ENCODE measurements at regions not wholly inside any gene's neighbourhood (a gene's known extent, or its start where the extent isn't known, plus 50 kb on each side); places are given as distances from the start of the nearest gene placed in this dataset.

DNA sequence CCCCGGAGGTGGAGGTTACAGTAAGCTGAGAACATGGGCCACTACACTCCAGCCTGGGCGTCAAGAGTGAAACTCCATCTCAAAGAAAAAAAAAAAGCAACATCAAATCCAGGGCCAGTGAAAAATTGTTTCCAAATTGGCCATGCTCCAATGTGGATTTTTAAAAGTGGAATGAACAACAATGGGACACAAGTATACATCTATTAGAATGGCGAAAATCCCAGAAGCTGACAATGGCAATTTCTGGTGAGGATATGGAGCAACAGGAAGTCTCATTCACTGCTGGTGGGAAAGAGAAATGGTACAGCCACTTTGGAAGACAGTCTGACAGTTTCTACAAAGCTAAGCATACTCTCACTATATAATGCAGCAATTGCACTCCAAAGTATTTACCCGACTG, 161.4 kb downstream of the UXS1 start:
- Mint-ChIP-seq H3K36me3 (ENCODE audit: insufficient read depth in 1 of 3, low read depth in 3 of 3) (no peaks in the 10 kb centered on the region; a peak in 1 of 7 replicates), H3K27ac (no peak overlapping the region), H3K4me3 (no peak overlapping the region), H3K9me3 (peaks cover 4 to 8% of the 10 kb centered on the region in 2 experiments; a peak in 2 of 5 replicates), H3K4me1 (peaks cover 0 to 5% of the 10 kb centered on the region in 2 experiments; a peak in 2 of 4 replicates), H3K27me3 (ENCODE audit: low read depth) (no peaks in the 10 kb centered on the region; the same call in 1 of the 2 replicates)
- Histone ChIP-seq H3T11ph (ENCODE audit: low read length) (no peak overlapping the region), H3K23me2 (ENCODE audit: insufficient read length, low read depth, low read length, poor library complexity, severe bottlenecking) (no peaks in the 10 kb centered on the region), H3K4me2 (ENCODE audit: insufficient read depth, insufficient read length, low read length) (no peak overlapping the region), H2AFZ (ENCODE audit: low read length) (no peak overlapping the region), H4K91ac (ENCODE audit: insufficient read length, low read depth, low read length) (no peak overlapping the region), H3K27me3 (ENCODE audit: insufficient read depth, low read length) (no peaks in the 10 kb centered on the region), H3K27ac (ENCODE audit: insufficient read length, low read depth, low read length) (no peak overlapping the region), H2BK15ac (ENCODE audit: low read depth, low read length) (no peak overlapping the region), H3K14ac (ENCODE audit: insufficient read depth, low read length) (no peak overlapping the region), H2BK20ac (ENCODE audit: low read depth, low read length, poor library complexity, severe bottlenecking) (no peak overlapping the region), H3K9ac (ENCODE audit: extremely low read depth, insufficient read length, low read length) (no peak overlapping the region), H3K9me3 (ENCODE audit: control insufficient read depth, low read depth, low read length) (no peaks in the 10 kb centered on the region), H2BK12ac (ENCODE audit: insufficient read length, low read depth, low read length) (no peak overlapping the region), H4K20me1 (ENCODE audit: control insufficient read depth, insufficient read depth, insufficient read length) (no peaks in the 10 kb centered on the region), H2AK5ac (ENCODE audit: insufficient read length, low read length) (no peak overlapping the region), H3K18ac (ENCODE audit: insufficient read length, low read depth, low read length) (no peak overlapping the region), H2BK5ac (ENCODE audit: insufficient read length, low read length) (no peak overlapping the region), H3K4ac (ENCODE audit: low read depth, low read length) (no peak overlapping the region), H4K8ac (replicated peaks; ENCODE audit: insufficient read length, low read depth, low read length) (no peak overlapping the region), H3K79me1 (ENCODE audit: insufficient read depth, low read depth, low read length, poor library complexity, severe bottlenecking) (no peaks in the 10 kb centered on the region), H4K5ac (ENCODE audit: insufficient read length, low read depth, low read length) (no peak overlapping the region), H3K23ac (ENCODE audit: insufficient read length, low read depth, low read length) (no peak overlapping the region), H3K4me1 (ENCODE audit: insufficient read depth, low read length) (no peaks in the 10 kb centered on the region; the same call in 1 of the 2 replicates), H3K79me2 (ENCODE audit: insufficient read depth, low read length) (no peaks in the 10 kb centered on the region), H3K56ac (ENCODE audit: insufficient read length, low read depth, low read length) (no peak overlapping the region), H2BK120ac (ENCODE audit: low read depth, low read length, poor library complexity, severe bottlenecking) (no peak overlapping the region)
- DNase-seq = no peak
- TF ChIP-seq CTCF (conservative IDR thresholded peaks at IDR 0.05) = no peak
- no CpG with 5 or more reads among the region's 4 CpGs for WGBS (ENCODE audit: extremely low coverage, insufficient read length, low lambda C conversion rate)
